ENCODE measurements at regions not wholly inside any gene's neighbourhood (a gene's known extent, or its start where the extent isn't known, plus 50 kb on each side); places are given as distances from the start of the nearest gene placed in this dataset.

- no peak for TF ChIP-seq POLR2A (IDR thresholded peaks at IDR 0.05)
- TF ChIP-seq, protein P1, sequence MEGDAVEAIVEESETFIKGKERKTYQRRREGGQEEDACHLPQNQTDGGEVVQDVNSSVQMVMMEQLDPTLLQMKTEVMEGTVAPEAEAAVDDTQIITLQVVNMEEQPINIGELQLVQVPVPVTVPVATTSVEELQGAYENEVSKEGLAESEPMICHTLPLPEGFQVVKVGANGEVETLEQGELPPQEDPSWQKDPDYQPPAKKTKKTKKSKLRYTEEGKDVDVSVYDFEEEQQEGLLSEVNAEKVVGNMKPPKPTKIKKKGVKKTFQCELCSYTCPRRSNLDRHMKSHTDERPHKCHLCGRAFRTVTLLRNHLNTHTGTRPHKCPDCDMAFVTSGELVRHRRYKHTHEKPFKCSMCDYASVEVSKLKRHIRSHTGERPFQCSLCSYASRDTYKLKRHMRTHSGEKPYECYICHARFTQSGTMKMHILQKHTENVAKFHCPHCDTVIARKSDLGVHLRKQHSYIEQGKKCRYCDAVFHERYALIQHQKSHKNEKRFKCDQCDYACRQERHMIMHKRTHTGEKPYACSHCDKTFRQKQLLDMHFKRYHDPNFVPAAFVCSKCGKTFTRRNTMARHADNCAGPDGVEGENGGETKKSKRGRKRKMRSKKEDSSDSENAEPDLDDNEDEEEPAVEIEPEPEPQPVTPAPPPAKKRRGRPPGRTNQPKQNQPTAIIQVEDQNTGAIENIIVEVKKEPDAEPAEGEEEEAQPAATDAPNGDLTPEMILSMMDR (IDR thresholded peaks at IDR 0.05) = no peak
These were observed 91.3 kb upstream of the PRR23E start for GRCh38 chr3:127101411-127102187.

All from body of pancreas (tissue), 4 donors.